Activated CD4-positive, CD25-positive, alpha-beta regulatory T cell treated with anti-CD3 and anti-CD28 coated beads, Interleukin-2, amount 50 U/mL, for 24 hours (primary cell): ENCODE measurements at regions not wholly inside any gene's neighbourhood (a gene's known extent, or its start where the extent isn't known, plus 50 kb on each side); places are given as distances from the start of the nearest gene placed in this dataset.

ENCODE experiments used
- ATAC-seq, 2 donors: fragments of 150-1000 bp; cut with Tn5 transposase; one replicate each; pipeline ENCODE4 v1.10.0; 2021; ENCODE audit warnings: mild to moderate bottlenecking in 1 of 2, moderate library complexity in 1 of 2

- ATAC-seq: no peak
Measured at GRCh38 chr13:97112446-97113152, 109.5 kb upstream of the MBNL2 start.

- ATAC-seq: no peak
Measured at GRCh38 chr13:97113231-97114001, 108.7 kb upstream of the MBNL2 start.

GRCh38 chr13:97114651-97115050 lies 107.5 kb upstream of the MBNL2 start:
- no peak for ATAC-seq

GRCh38 chr13:97116754-97117153 lies 105.4 kb upstream of the MBNL2 start:
- ATAC-seq: peak in 1 of 2 donors; percentile 29

GRCh38 chr13:97117388-97117910 lies 104.7 kb upstream of the MBNL2 start:
- no peak for ATAC-seq

GRCh38 chr13:97119943-97120342 lies 102.2 kb upstream of the MBNL2 start:
- ATAC-seq: no peak

GRCh38 chr13:97120346-97120745 lies 101.8 kb upstream of the MBNL2 start:
- peak in 1 of 2 donors; percentile 33 for ATAC-seq

GRCh38 chr13:97120976-97121375 lies 101.2 kb upstream of the MBNL2 start:
- no peak for ATAC-seq

- no peak for ATAC-seq
Measured at GRCh38 chr13:97121894-97122293, 100.2 kb upstream of the MBNL2 start.

GRCh38 chr13:97122381-97122996 lies 99.6 kb upstream of the MBNL2 start:
- ATAC-seq: no peak

GRCh38 chr13:97124206-97124605 lies 97.9 kb upstream of the MBNL2 start:
- ATAC-seq: no peak

- ATAC-seq: peak in 1 of 2 donors; percentile 22
Measured at GRCh38 chr13:97124915-97125809, 97.0 kb upstream of the MBNL2 start.

GRCh38 chr13:97125810-97126738 lies 96.1 kb upstream of the MBNL2 start:
- ATAC-seq: peak; percentile 67 to 72

GRCh38 chr13:97127842-97128241 lies 94.3 kb upstream of the MBNL2 start:
- ATAC-seq: no peak

- ATAC-seq: no peak
Measured at GRCh38 chr13:97130190-97130589, 91.9 kb upstream of the MBNL2 start.

- ATAC-seq: no peak
Measured at GRCh38 chr13:97131447-97131846, 90.7 kb upstream of the MBNL2 start.

GRCh38 chr13:97133554-97133953 lies 88.6 kb upstream of the MBNL2 start:
- ATAC-seq: no peak

GRCh38 chr13:97133955-97134354 lies 88.2 kb upstream of the MBNL2 start:
- no peak for ATAC-seq

GRCh38 chr13:97134364-97135095 lies 87.6 kb upstream of the MBNL2 start:
- no peak for ATAC-seq

- ATAC-seq: no peak
Measured at GRCh38 chr13:97135883-97136282, 86.2 kb upstream of the MBNL2 start.

- ATAC-seq: no peak
Measured at GRCh38 chr13:97136418-97136817, 85.7 kb upstream of the MBNL2 start.
